ENCODE measurements at regions not wholly inside any gene's neighbourhood (a gene's known extent, or its start where the extent isn't known, plus 50 kb on each side); places are given as distances from the start of the nearest gene placed in this dataset.
A peak's percentile ranks its signal among the peaks of the same experiment; 100 is the strongest.

- no peak overlapping the region for H2AFZ ChIP-seq
- no peaks in the 10 kb centered on the region for H3K27me3 ChIP-seq (replicated peaks; ENCODE audit: insufficient read depth)
- no peaks in the 10 kb centered on the region for H3K4me1 ChIP-seq (ENCODE audit: insufficient read depth)
- no peaks in the 10 kb centered on the region for H3K36me3 ChIP-seq (ENCODE audit: low read depth)
- H3K79me2 ChIP-seq (ENCODE audit: insufficient read depth), result no peaks in the 10 kb centered on the region
- no peaks in the 10 kb centered on the region for H4K20me1 ChIP-seq (ENCODE audit: insufficient read depth)
- H3K9me3 ChIP-seq (ENCODE audit: low read depth), result no peaks in the 10 kb centered on the region
- no peak overlapping the region for H3K27ac ChIP-seq
- H3K9ac ChIP-seq, result no peak overlapping the region
- H3F3A ChIP-seq (ENCODE audit: insufficient read depth), result no peaks in the 10 kb centered on the region
- H3K4me2 ChIP-seq (ENCODE audit: unreplicated experiment), result no peak overlapping the region
- H3K4me3 ChIP-seq, result no peak overlapping the region
- in situ Hi-C loops (cut with MboI), result no loop called here
- no peak for DNase-seq
- no peak for TF ChIP-seq EZH2 (IDR thresholded peaks at IDR 0.05; ENCODE audit: insufficient read depth, poor library complexity, severe bottlenecking)
- TF ChIP-seq EZH2phosphoT487 (IDR thresholded peaks at IDR 0.05; ENCODE audit: insufficient read depth, low read depth), result no peak
- 86% methylated on average over 4 of the region's 4 CpGs for WGBS, 2 experiments (ENCODE audit: low coverage in 1 of 2, low lambda C conversion rate in 2 of 2, missing lambda C conversion rate in 2 of 2)
- H3K9me2 ChIP-seq (ENCODE audit: insufficient read depth), result no peaks in the 10 kb centered on the region
Measured at GRCh38 chr7:81245353-81245752, 326.5 kb upstream of the SEMA3C start.

- no peaks in the 10 kb centered on the region for H4K20me1 ChIP-seq (ENCODE audit: insufficient read depth)
- 97 to 98% methylated on average over 3 of the region's 3 CpGs for WGBS, 2 experiments (ENCODE audit: low coverage in 1 of 2, low lambda C conversion rate in 2 of 2, missing lambda C conversion rate in 2 of 2)
- no peaks in the 10 kb centered on the region for H3K79me2 ChIP-seq (ENCODE audit: insufficient read depth)
- H3K4me1 ChIP-seq (ENCODE audit: insufficient read depth), result no peaks in the 10 kb centered on the region
- no peak for TF ChIP-seq EZH2phosphoT487 (IDR thresholded peaks at IDR 0.05; ENCODE audit: insufficient read depth, low read depth)
- TF ChIP-seq EZH2 (IDR thresholded peaks at IDR 0.05; ENCODE audit: insufficient read depth, poor library complexity, severe bottlenecking), result no peak
- no peak overlapping the region for H3K4me3 ChIP-seq
- H3K27me3 ChIP-seq (replicated peaks; ENCODE audit: insufficient read depth), result no peaks in the 10 kb centered on the region
- no peaks in the 10 kb centered on the region for H3K36me3 ChIP-seq (ENCODE audit: low read depth)
- H3K4me2 ChIP-seq (ENCODE audit: unreplicated experiment), result no peak overlapping the region
- H3F3A ChIP-seq (ENCODE audit: insufficient read depth), result no peaks in the 10 kb centered on the region
- no peak for DNase-seq
- no peaks in the 10 kb centered on the region for H3K9me2 ChIP-seq (ENCODE audit: insufficient read depth)
- H3K9ac ChIP-seq, result no peak overlapping the region
- in situ Hi-C loops (cut with MboI), result no loop called here
- no peak overlapping the region for H3K27ac ChIP-seq
- H3K9me3 ChIP-seq (ENCODE audit: low read depth), result no peaks in the 10 kb centered on the region
- H2AFZ ChIP-seq, result no peak overlapping the region
Measured at GRCh38 chr7:81244224-81244623, 325.4 kb upstream of the SEMA3C start.

GRCh38 chr7:81236560-81236959 lies 317.7 kb upstream of the SEMA3C start:
- no peak overlapping the region for H3K4me3 ChIP-seq
- no peak overlapping the region for H3K27ac ChIP-seq
- 71 to 83% methylated on average over 2 of the region's 2 CpGs for WGBS, 2 experiments (ENCODE audit: low coverage in 1 of 2, low lambda C conversion rate in 2 of 2, missing lambda C conversion rate in 2 of 2)
- H3K79me2 ChIP-seq (ENCODE audit: insufficient read depth), result no peaks in the 10 kb centered on the region
- peak; percentile 8 for DNase-seq
- no peak overlapping the region for H3K4me2 ChIP-seq (ENCODE audit: unreplicated experiment)
- H2AFZ ChIP-seq, result no peak overlapping the region
- H3K27me3 ChIP-seq (replicated peaks; ENCODE audit: insufficient read depth), result no peaks in the 10 kb centered on the region
- no peaks in the 10 kb centered on the region for H3K36me3 ChIP-seq (ENCODE audit: low read depth)
- in situ Hi-C loops (cut with MboI), result no loop called here
- TF ChIP-seq EZH2 (IDR thresholded peaks at IDR 0.05; ENCODE audit: insufficient read depth, poor library complexity, severe bottlenecking) (no peak), EZH2phosphoT487 (IDR thresholded peaks at IDR 0.05; ENCODE audit: insufficient read depth, low read depth) (no peak)
- no peaks in the 10 kb centered on the region for H3K9me2 ChIP-seq (ENCODE audit: insufficient read depth)
- H4K20me1 ChIP-seq (ENCODE audit: insufficient read depth), result no peaks in the 10 kb centered on the region
- H3F3A ChIP-seq (ENCODE audit: insufficient read depth), result no peaks in the 10 kb centered on the region; the same call in 1 of the 2 replicates
- H3K9ac ChIP-seq, result no peak overlapping the region
- H3K4me1 ChIP-seq (ENCODE audit: insufficient read depth), result peaks cover 14% of the 10 kb centered on the region
- no peaks in the 10 kb centered on the region for H3K9me3 ChIP-seq (ENCODE audit: low read depth)

- no peaks in the 10 kb centered on the region for H3K79me2 ChIP-seq (ENCODE audit: insufficient read depth)
- H3K27me3 ChIP-seq (replicated peaks; ENCODE audit: insufficient read depth), result no peaks in the 10 kb centered on the region
- in situ Hi-C loops (cut with MboI), result no loop called here
- no peak overlapping the region for H3K4me2 ChIP-seq (ENCODE audit: unreplicated experiment)
- H4K20me1 ChIP-seq (ENCODE audit: insufficient read depth), result no peaks in the 10 kb centered on the region
- H3K9me2 ChIP-seq (ENCODE audit: insufficient read depth), result no peaks in the 10 kb centered on the region
- no peak overlapping the region for H3K4me3 ChIP-seq
- TF ChIP-seq EZH2 (IDR thresholded peaks at IDR 0.05; ENCODE audit: insufficient read depth, poor library complexity, severe bottlenecking) (no peak), EZH2phosphoT487 (IDR thresholded peaks at IDR 0.05; ENCODE audit: insufficient read depth, low read depth) (no peak)
- no peaks in the 10 kb centered on the region for H3K36me3 ChIP-seq (ENCODE audit: low read depth)
- H3K9ac ChIP-seq, result no peak overlapping the region
- WGBS, 2 experiments (ENCODE audit: low coverage in 1 of 2, low lambda C conversion rate in 2 of 2, missing lambda C conversion rate in 2 of 2), result 86 to 89% methylated on average over 5 of the region's 5 CpGs
- H3K4me1 ChIP-seq (ENCODE audit: insufficient read depth), result peaks cover 14% of the 10 kb centered on the region
- H3K9me3 ChIP-seq (ENCODE audit: low read depth), result no peaks in the 10 kb centered on the region
- no peak overlapping the region for H3K27ac ChIP-seq
- H2AFZ ChIP-seq, result no peak overlapping the region
- DNase-seq, result no peak
- no peaks in the 10 kb centered on the region; the same call in 1 of the 2 replicates for H3F3A ChIP-seq (ENCODE audit: insufficient read depth)
Measured at GRCh38 chr7:81235997-81236396, 317.1 kb upstream of the SEMA3C start.

- H3K27me3 ChIP-seq (replicated peaks; ENCODE audit: insufficient read depth), result no peaks in the 10 kb centered on the region
- H3K36me3 ChIP-seq (ENCODE audit: low read depth), result no peaks in the 10 kb centered on the region
- H3K9ac ChIP-seq, result no peak overlapping the region
- no peaks in the 10 kb centered on the region for H4K20me1 ChIP-seq (ENCODE audit: insufficient read depth)
- H2AFZ ChIP-seq, result no peak overlapping the region
- no peaks in the 10 kb centered on the region for H3K9me3 ChIP-seq (ENCODE audit: low read depth)
- no peak overlapping the region for H3K27ac ChIP-seq
- H3K79me2 ChIP-seq (ENCODE audit: insufficient read depth), result no peaks in the 10 kb centered on the region
- peak; percentile 24 for DNase-seq
- H3K4me1 ChIP-seq (ENCODE audit: insufficient read depth), result peaks cover 14% of the 10 kb centered on the region
- no peak overlapping the region for H3K4me2 ChIP-seq (ENCODE audit: unreplicated experiment)
- no peaks in the 10 kb centered on the region for H3K9me2 ChIP-seq (ENCODE audit: insufficient read depth)
- WGBS, 2 experiments (ENCODE audit: low coverage in 1 of 2, low lambda C conversion rate in 2 of 2, missing lambda C conversion rate in 2 of 2), result 74 to 78% methylated on average over 1 of the region's 1 CpG
- no peak overlapping the region for H3K4me3 ChIP-seq
- no peak for TF ChIP-seq EZH2phosphoT487 (IDR thresholded peaks at IDR 0.05; ENCODE audit: insufficient read depth, low read depth)
- TF ChIP-seq EZH2 (IDR thresholded peaks at IDR 0.05; ENCODE audit: insufficient read depth, poor library complexity, severe bottlenecking), result no peak
- in situ Hi-C loops (cut with MboI), result no loop called here
- H3F3A ChIP-seq (ENCODE audit: insufficient read depth), result no peaks in the 10 kb centered on the region; the same call in 1 of the 2 replicates
Measured at GRCh38 chr7:81234896-81235295, 316.0 kb upstream of the SEMA3C start.
